HG03280 (cell line): ENCODE measurements at regions not wholly inside any gene's neighbourhood (a gene's known extent, or its start where the extent isn't known, plus 50 kb on each side); places are given as distances from the start of the nearest gene placed in this dataset.

Source experiments
- ATAC-seq: cut with Tn5 transposase; IDR thresholded peaks from one replicate; pipeline ENCODE4 v1.9.1; 2021; ENCODE audit warnings: mild to moderate bottlenecking, moderate library complexity; ENCODE audit not compliant: unreplicated experiment

DNA sequence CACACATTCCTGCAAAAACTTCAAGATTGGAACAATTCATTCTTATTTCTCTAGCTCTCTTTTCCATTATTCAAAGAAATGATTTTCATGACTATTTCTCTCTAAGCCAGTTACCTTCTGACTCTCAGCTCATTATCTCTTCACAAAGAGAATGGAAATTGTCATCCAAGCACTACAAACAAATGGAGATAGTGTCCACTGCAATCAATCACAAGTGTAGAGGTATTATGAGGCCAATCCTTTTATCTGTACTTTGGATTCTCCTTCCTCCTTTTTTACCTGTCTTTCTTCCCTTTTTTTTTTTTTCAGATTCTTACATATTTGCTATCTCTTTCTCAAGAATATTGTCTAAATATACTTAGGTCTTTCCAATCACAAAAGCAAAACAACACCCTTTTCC, 497.7 kb upstream of the MEF2C start:
- no peak for ATAC-seq

DNA sequence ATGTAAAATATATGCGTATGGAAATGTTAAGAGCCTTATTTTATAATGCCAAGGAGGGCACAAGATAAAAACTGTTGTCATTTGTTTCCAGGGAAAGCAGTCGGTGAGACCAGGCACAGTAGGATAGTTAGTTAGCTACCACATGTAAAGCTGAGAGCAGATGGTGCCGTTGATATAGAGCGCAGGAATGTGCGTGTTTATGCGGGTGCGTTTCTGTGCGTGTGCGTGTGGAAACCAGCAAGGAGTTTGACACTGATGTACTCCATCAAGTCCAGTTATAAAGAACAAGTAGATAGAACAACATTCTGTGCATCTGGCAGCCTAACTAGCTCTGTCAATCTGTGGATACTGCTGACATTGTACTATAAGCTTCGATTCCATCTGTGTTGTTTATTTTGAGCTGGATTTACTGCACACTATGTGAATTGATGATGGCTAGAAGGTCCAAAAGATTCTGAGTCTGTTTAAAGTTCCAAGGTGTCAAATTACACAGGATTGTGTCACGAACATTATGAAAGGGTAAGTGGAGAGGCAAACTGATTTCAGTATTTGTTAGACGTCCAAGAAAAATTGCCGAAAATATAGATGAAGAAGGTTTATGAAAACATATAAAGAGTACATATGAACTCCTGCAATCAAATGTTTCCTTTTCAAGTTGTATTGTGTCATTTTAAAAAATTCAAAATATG, 494.9 kb upstream of the MEF2C start:
- ATAC-seq: no peak

DNA sequence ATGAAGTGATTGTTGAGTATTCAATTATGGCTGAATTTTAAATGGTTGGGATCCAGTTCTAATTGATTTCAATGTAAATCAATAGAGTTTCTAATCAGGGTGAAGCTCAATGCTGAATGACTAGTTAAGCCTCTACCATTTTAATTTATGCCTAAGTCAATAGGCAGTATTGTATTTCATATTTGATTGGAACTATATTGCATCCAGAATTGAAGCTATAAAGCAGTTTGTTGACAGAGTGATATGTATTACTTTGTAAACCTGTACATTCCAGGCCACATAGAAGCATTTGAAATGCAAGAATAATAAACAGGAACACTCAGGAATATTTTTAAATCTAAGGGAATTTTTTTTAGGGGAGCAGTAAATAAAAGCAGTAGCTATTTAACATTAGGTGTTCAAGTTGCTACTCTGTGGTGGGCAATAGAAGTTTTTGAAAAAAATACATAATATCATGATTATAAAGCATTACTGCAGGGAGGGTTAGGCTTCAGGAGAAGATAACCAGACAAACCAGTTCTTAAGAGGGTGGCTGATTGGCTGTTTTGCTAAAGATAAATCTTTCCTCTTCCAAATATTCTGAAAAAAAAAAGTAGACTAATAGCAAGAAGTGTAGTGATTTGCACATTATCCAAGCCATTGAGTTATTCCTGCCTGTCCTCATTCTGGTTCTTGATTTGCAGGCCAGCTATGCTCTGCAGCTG, 492.0 kb upstream of the MEF2C start:
- ATAC-seq: no peak

DNA sequence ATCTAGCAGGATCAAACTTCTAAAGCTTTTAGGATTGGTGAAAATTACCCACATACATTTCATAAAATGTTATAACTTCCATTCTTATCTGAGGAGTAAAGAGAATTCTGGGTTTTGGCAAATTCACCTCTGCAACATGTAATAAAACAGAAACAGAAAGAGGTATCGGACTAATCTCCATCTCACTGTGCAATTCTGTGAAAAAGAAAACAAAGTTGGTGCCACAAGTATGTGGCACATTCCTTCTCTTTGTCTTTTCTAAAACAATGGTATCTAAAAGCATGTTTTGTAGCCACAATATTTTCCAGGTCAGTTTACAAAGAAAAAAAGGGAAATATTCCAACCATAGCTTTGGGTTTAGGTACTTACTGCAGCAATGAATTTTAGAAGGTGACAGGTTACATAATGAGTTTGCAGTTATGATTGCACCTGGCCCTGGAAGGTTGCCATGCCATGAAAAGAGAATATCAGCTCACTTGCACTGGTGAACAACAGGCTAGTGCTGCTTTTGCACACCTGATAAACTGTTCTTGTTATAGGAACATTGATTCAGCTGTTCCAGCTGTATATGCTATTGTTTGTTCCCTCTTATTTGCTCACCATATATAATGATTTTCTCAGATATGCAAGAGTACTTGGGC, 491.3 kb upstream of the MEF2C start:
- ATAC-seq: no peak

DNA sequence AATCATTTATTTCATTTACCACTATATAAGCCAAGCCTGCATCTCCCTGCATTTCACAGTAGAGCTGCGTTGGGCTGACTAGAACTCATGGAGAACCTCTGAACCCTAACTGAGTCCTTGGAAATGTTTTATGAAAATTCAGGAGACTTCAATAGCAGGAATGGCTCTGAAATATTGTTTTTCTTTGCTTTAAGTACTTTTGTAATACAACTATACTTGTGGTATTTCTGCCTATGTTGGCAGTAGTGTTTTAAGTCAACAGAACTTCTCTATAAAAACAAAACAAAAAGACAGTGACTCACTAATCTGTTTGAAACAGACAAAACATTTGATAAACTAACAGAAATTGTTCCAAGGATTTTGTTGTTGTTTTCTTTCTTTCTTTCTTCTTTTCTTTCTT, 489.2 kb upstream of the MEF2C start:
- no peak for ATAC-seq

DNA sequence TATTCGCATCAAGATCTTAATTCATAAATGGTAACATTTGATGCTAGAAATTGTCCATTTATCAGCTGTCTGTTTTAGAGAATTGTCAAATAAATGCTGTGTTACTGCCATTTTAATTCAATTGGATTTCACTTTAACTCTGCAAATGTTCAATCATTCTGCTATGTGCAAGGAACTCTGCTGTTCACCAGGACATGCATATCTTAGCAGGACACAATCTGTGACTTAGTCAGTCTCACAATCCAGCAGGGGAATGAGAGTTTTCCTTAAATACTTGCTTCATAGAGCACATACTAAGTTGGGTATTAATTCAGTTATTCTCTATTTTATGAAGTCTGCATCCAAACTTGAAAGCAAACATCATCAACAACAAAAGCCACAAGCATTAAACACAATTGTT, 488.7 kb upstream of the MEF2C start:
- ATAC-seq: no peak

DNA sequence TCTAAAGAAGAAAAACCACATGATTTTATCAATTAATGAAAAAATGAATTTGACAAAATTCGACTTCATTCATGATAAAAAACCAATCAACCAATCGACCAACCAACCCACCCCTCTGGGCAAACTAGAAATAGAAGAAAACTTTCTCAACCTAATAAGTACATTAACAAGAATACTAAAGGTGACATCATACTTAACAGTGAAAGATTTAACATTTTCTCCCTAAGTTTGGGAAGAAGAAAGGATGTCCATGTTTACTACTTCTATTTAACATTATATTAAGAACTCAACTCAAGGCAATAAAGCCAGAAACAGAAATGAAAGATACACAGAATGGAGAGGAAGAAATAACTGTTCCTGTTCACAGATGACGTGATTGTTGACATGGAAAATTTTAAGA, 476.1 kb upstream of the MEF2C start:
- ATAC-seq: no peak

DNA sequence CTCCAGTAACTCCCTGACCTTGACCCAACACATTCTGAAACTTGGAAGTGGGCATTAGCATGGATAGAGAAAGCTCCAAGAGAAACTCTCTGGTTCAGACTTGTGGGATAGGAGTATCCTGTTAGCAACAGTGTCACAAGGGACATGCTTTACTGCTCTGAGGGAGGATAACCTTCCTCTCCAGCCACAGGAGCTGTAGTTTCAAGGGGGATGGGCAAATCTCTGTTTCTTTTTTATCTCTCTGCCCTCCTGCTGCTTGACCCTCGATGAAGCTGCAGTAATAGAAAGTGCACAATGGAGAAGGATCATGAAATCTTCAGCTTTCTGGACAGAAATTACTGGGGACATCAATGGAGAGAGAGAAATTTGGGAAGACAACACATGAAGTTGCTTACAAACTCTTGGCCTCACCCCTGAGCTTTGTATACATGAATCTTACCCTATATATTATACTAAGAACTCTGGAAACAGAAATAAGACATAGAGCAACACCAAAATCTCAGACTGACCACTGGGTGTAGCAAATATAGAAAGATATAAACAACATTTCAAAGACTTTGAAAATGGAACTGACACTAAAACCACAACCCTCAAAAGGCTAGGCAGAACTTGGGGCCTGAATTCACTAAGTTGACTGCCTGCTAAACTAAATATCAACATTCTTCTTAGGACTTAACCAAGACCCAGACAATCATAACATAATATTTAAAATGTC, 471.0 kb upstream of the MEF2C start:
- ATAC-seq: peak; percentile 53

DNA sequence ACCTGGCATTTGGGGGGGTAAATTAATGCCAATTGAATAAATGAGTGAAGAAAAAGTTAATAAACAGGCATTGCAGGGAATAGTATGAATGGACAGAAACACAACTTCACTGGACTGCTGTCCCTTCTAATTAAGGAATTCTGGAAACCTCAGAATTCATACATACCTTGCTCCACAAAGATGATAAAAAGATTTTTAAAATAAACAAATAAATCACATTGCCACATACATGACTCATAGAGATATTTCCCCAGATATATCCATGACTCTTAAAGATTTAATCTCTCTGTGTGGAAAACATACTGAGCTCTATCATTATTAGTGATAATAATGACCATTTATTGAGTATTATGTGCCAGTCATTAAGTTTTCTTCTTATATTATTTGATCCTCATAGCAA, 469.0 kb upstream of the MEF2C start:
- no peak for ATAC-seq

DNA sequence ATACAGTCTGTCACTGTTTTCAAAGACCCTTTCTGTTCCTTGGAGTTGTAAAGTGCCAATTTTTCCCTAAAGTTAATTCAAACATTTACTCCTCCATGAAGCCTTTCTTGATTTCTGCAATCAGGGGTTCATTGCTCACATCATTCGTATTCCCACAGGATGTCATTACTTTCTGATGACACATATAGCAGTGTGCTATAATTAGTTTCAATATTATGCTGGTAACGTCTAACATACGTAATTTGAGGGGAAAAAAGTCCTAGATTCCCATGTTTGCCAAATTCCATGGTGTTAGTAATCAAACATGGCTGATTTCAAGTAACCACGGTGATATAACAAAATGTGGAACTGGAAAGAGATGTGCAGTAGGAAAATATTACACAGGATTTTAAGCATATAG, 468.2 kb upstream of the MEF2C start:
- no peak for ATAC-seq

DNA sequence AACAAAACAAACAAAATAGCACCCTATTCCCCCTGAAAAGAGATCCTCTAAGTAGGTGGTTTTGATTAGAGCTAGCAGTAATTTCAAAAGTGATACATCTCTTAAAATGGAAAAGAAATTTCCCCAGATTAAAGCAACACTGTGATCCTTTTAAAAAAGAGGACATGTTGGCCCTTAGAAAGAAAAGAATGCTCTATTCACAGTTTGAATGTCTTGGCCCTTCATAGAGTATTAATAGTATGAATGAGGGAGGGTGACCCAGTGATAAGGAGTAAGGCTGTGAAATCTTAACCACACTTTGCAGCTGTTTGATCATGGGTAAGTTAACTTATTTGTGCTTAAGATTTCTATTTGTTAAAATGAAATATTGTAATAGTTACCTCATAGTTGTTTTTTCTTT, 467.7 kb upstream of the MEF2C start:
- no peak for ATAC-seq

DNA sequence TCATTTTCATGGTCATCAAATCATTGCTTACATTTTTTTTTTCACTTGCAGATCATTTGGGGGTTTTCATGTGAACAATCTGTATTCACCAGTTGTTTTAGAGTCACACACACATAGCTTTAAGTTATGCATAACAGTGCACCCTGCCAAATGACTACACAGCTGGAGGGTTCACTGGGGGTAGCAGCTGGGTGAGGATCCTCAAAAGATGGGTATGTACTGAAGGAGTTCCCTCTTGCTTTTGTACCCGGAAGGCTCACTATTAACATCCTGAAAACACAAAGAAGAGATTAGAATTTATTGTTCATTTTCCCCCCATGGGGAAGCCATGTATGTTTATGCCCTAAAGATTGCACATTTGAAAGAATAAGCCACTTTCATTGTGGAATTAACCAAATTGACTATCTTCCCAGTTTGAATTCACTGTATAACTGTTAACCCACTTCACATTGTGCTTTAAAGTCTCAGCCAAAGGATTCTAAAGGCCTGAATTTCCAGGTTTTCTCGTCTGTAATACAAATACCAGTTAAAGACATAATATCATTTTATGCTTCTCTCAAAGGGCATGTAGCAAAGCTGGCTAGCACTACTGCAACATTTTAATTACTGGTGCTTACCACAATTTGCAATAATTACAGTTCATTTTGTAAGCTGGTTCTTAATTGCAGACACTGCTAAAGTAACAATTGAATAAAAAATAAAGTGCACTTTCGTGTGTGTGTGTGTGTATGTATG, 466.4 kb upstream of the MEF2C start:
- no peak for ATAC-seq

DNA sequence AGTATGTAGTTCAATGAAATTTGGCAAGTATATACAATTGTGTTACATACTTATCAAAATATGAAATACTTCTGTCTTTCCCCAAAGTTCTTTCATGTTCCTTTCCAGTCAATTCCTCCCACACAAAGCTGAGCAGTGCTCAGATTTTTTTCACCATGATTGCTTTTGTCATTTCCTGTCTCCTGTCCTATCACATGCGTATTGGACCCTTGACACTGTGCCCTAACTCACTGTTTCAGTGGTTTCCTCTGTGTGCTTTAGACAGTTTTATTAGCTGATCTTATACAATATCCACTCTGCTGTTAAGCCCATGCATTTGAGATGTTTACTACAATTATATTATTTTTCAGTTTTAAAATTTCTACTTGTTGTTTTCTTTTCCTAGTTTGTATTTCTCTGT, 463.6 kb upstream of the MEF2C start:
- ATAC-seq: no peak

DNA sequence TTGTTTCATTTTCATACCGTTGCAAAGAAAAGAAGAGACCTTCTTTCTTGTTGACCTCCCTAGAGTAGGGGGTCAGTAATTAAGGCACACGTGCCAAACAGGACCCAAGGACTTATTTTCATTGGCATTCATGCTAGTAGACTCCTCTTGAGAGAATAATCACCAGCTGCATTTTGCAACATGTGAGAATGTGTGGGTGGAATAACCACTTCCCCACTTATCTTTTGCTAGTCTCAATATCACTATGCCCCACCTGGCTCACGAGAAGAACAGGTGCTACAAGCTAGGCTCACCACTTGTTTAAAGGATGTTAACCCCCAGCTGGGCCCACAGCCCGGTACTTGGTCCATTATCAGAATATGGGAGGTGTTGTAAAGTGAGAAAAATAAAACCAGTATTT, 460.7 kb upstream of the MEF2C start:
- peak; percentile 84 for ATAC-seq

DNA sequence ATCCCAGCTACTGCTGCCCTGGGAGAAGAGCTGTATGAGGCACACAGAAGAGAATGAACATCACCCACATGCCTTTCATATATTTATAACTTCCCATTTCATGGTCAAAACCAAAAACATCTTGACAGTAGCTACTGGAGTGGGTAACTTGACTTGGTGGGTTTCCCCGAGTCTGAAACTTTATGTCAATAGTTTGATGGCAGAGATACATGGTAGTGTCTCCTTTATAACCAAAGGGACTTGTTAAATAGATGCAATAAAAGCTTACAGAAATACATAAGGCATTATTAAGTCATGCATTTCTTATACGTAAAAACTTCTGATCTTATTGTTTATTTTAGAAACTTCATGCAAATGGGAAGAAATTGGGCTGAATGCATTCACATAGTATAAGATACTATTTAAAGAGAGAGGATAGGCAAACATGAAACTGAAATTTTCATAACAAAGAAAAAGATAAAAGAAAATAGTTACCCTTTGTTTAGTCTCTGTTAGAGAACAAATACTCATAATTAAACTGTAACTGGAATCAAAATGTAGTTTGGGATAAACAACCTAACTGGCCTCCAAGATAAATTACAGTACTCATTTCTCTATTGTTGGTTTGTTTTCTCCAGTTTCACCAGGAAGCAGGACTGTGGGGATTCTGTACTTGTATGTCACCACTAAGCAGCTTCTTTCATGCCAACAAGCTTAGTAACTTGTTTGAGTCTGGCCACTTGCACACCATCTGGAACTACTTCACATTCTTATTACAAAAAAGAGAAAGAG, 459.3 kb upstream of the MEF2C start:
- ATAC-seq: peak; percentile 41

DNA sequence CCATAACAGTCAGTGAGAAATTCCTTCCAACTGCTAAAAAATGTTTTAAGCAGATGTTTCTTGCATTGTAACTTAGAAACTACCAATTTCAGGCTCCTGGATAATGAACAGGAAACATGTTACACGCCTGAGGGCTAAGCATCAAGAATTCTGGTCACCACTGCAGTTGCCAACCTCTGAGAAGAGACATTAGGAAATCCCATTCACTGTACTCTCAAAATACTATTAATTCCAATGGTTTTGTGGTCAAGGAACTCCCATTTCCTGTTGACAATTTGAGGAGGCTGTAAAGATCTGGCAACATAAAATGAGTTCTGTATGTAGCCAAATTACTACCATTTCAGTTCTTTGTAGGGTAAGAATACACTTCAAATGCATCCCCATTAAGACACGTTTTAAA, 456.0 kb upstream of the MEF2C start:
- no peak for ATAC-seq

DNA sequence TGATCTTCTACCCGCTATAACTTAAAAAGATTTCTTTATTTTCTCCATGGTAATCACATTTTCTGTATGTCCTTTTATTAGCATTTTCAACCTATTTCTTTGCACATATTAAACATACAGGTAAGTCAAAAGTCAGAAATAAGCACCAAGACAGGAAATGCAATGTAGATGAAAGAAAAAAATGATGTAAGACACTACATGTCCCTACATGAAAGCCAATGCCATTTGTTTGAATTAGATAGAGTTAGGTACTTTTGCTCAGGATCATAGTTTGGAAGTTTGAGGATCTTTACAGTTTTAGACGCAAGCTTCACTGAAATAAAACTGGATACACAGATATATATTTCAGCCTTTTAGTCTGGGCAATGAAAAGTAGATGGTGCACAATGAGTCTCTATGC, 453.1 kb upstream of the MEF2C start:
- ATAC-seq: no peak

DNA sequence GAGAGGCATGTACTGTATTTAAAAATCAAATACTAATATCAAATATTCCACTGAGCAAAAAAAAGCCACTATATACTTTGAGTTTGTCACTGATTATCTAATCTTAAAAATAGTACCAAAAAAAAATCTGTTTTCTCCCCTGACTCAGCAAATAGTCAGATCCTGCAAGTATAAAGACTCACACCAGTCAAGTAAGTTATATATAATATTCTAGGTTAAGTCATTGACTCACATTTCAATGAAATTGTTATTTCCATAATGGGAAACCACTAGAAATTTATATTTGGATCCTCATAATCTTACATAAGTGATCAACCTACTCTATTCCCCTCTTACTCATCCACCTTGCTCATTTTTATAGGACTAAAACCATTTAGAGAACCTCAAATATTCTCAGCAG, 447.2 kb upstream of the MEF2C start:
- ATAC-seq: no peak

DNA sequence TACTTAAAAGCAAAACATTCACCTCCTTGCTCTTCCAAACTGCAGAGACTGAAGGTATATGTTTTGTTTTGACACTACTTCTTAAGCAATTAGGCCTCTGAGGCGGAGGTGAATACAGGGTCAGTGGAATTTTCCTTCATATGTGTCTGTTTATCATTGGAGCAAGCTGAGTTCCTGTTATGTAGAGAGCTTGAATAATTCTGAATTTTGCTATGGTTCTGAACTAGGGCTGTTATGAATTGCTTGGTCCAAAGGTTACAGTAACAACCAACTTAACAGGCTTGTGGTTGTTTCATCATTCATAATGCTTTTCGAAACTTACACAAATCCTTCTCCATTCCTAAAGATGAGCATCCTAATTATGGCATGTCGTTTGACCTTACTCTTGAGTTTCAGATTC, 444.6 kb upstream of the MEF2C start:
- no peak for ATAC-seq

DNA sequence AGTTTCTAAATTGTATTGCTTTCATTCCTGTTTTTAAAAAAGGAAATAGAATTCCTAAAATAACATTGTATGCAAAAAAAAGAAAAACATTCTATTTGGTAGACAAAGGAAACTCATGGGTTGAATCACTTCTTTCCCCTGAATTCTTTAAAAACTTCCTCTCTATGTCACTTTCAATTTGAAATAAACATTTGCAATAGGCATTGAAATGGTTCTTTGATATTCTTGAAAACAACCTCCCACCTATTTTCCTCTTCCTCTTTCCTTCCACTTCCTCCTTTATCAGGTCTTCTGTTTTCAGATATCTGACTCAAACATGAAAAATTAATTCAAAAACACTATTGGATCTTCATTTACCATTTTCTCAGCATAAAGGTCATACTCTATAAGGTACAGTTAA, 442.0 kb upstream of the MEF2C start:
- ATAC-seq: no peak
